ENCODE measurements at regions not wholly inside any gene's neighbourhood (a gene's known extent, or its start where the extent isn't known, plus 50 kb on each side); places are given as distances from the start of the nearest gene placed in this dataset.

GRCh38 chr16:56140645-56141044, 50.6 kb upstream of the GNAO1 start:
- no peaks in the 10 kb centered on the region for H3K36me3 ChIP-seq
- no peak overlapping the region for H3K27ac ChIP-seq
- no peak overlapping the region for H3K4me3 ChIP-seq
- no peak for TF ChIP-seq POLR2A (IDR thresholded peaks at IDR 0.05)
- TF ChIP-seq CTCF (IDR thresholded peaks at IDR 0.05), result no peak
- H3K9me3 ChIP-seq, result no peaks in the 10 kb centered on the region
- no peak for DNase-seq
- H3K27me3 ChIP-seq, result no peaks in the 10 kb centered on the region
- H3K4me1 ChIP-seq, result no peaks in the 10 kb centered on the region

DNA sequence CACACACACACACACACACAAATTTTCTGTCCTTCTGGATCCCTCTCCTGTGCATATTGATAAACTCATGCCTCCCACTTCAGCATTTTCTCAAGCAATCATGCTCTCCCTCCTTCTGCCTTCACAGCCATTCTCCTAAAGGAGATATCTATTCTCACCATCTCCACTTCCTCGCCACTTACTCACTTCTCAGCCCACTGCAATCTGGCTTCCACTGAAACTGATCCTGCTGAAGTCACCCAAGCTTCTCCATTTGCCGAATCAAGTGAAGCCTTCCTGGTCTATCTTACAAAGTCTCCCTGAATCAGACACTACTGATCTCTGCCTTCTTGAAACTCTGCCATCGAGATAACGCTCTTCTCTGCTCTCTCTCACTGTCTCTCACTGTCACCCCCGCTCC, 54.0 kb upstream of the GNAO1 start:
- Histone ChIP-seq H3K4me3 (no peak overlapping the region), H3K27me3 (no peaks in the 10 kb centered on the region), H3K36me3 (no peaks in the 10 kb centered on the region), H3K4me1 (no peaks in the 10 kb centered on the region), H3K9me3 (no peaks in the 10 kb centered on the region), H3K27ac (no peak overlapping the region)
- DNase-seq, result no peak
- TF ChIP-seq CTCF (IDR thresholded peaks at IDR 0.05) (no peak), POLR2A (IDR thresholded peaks at IDR 0.05) (no peak)

DNA sequence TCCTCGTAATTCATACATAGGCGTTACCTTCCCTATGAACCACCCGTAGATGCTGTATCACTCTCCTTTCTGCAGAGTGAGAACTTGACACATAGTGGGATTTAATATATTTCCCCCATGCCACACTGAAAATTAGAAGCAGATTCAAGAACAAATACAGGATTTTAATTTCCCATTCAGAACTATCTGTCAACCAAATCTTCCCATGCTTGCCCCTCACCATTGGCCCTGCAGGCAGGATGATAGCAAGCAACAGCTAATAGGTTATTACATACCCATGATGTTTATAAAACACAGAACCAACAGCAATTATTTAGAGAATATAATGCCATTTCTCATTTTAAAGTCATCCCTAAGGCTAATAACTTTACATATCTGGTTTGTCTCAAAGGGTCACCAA, 55.0 kb upstream of the GNAO1 start:
- H3K27ac ChIP-seq, result no peak overlapping the region
- DNase-seq, result no peak
- no peak for TF ChIP-seq POLR2A (IDR thresholded peaks at IDR 0.05)
- TF ChIP-seq CTCF (IDR thresholded peaks at IDR 0.05), result no peak
- H3K9me3 ChIP-seq, result no peaks in the 10 kb centered on the region
- H3K4me3 ChIP-seq, result no peak overlapping the region
- H3K4me1 ChIP-seq, result no peaks in the 10 kb centered on the region
- H3K36me3 ChIP-seq, result no peaks in the 10 kb centered on the region
- no peaks in the 10 kb centered on the region for H3K27me3 ChIP-seq

GRCh38 chr16:56134790-56135189, 56.5 kb upstream of the GNAO1 start:
- H3K27ac ChIP-seq, result no peak overlapping the region
- H3K4me3 ChIP-seq, result no peak overlapping the region
- no peak for DNase-seq
- TF ChIP-seq POLR2A (IDR thresholded peaks at IDR 0.05) (no peak), CTCF (IDR thresholded peaks at IDR 0.05) (no peak)
- H3K9me3 ChIP-seq, result no peaks in the 10 kb centered on the region
- H3K27me3 ChIP-seq, result no peaks in the 10 kb centered on the region
- H3K36me3 ChIP-seq, result no peaks in the 10 kb centered on the region
- H3K4me1 ChIP-seq, result no peaks in the 10 kb centered on the region

- H3K4me3 ChIP-seq, result no peak overlapping the region
- no peak for DNase-seq
- no peaks in the 10 kb centered on the region for H3K4me1 ChIP-seq
- no peaks in the 10 kb centered on the region for H3K36me3 ChIP-seq
- no peaks in the 10 kb centered on the region for H3K27me3 ChIP-seq
- TF ChIP-seq POLR2A (IDR thresholded peaks at IDR 0.05) (no peak), CTCF (IDR thresholded peaks at IDR 0.05) (no peak)
- H3K9me3 ChIP-seq, result no peaks in the 10 kb centered on the region
- H3K27ac ChIP-seq, result no peak overlapping the region
Observed at GRCh38 chr16:56125922-56126321, 65.4 kb upstream of the GNAO1 start.

DNA sequence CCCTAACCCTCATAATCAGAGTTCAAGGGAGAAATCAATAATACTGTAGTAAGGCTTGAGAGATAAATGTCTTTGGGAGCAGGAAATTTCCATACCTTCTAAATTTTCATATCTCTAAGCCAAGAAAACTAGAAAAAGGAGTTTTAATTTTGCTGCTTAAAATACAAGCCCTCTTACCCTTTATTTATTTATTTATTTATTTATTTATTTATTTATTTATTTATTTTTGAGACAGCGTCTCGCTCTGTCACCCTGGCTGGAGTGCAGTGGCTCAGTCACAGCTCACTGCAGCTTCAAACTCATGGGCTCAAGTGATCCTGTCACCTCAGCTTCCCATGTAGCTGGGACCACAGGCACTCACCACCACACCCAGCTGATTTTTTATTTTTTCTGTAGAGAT, 69.0 kb upstream of the GNAO1 start:
- no peaks in the 10 kb centered on the region for H3K36me3 ChIP-seq
- H3K4me3 ChIP-seq, result no peak overlapping the region
- DNase-seq, result no peak
- H3K27me3 ChIP-seq, result no peaks in the 10 kb centered on the region
- TF ChIP-seq CTCF (IDR thresholded peaks at IDR 0.05) (no peak), POLR2A (IDR thresholded peaks at IDR 0.05) (no peak)
- H3K4me1 ChIP-seq, result no peaks in the 10 kb centered on the region
- no peak overlapping the region for H3K27ac ChIP-seq
- no peaks in the 10 kb centered on the region for H3K9me3 ChIP-seq
